ENCODE measurements at regions not wholly inside any gene's neighbourhood (a gene's known extent, or its start where the extent isn't known, plus 50 kb on each side); places are given as distances from the start of the nearest gene placed in this dataset.
"Not testable (repeated sequence)": the region's sequence is repeated elsewhere in the genome, so short reads cannot be mapped to it uniquely, and the experiment has no call there.

- Histone ChIP-seq H3K27me3 (ENCODE audit: control insufficient read depth, insufficient read depth, low read length) (no peaks in the 10 kb centered on the region), H3K4me3 (ENCODE audit: low read depth, low read length) (no peak overlapping the region), H3K36me3 (ENCODE audit: control insufficient read depth, insufficient read depth, low read length) (no peaks in the 10 kb centered on the region)
- no peak for DNase-seq (ENCODE audit: low read depth)
- TF ChIP-seq CTCF (IDR thresholded peaks at IDR 0.05; ENCODE audit: insufficient read depth, low read length, poor library complexity, severe bottlenecking): no peak
These were observed 620.8 kb upstream of the AUTS2 start for GRCh38 chr7:68977385-68978055.

DNA sequence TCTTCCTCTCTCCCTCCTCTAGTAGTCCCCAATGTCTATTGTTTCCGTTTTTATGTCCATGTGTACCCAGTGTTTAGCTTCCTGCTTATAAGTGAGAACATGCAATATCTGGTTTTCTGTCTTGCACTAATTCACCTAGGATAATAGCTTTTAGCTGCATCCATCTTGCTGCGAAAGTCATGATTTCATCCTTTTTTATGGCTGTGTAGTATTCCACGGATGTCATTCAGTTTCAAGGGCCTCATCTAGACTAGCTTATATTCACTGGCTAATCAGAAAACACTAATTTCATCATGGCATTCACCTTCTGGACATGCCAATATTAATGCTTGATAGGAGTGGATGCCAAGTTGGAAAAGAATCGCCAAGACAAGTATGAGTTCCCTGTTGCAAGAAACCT, 619.6 kb upstream of the AUTS2 start:
- TF ChIP-seq CTCF (IDR thresholded peaks at IDR 0.05; ENCODE audit: insufficient read depth, low read length, poor library complexity, severe bottlenecking): no peak
- DNase-seq (ENCODE audit: low read depth): no peak
- Histone ChIP-seq H3K27me3 (ENCODE audit: control insufficient read depth, insufficient read depth, low read length) (no peaks in the 10 kb centered on the region), H3K36me3 (ENCODE audit: control insufficient read depth, insufficient read depth, low read length) (no peaks in the 10 kb centered on the region), H3K4me3 (ENCODE audit: low read depth, low read length) (no peak overlapping the region)

GRCh38 chr7:68980011-68980410, 618.3 kb upstream of the AUTS2 start:
- Histone ChIP-seq H3K36me3 (ENCODE audit: control insufficient read depth, insufficient read depth, low read length) (no peaks in the 10 kb centered on the region), H3K27me3 (ENCODE audit: control insufficient read depth, insufficient read depth, low read length) (no peaks in the 10 kb centered on the region), H3K4me3 (ENCODE audit: low read depth, low read length) (no peak overlapping the region)
- no peak for TF ChIP-seq CTCF (IDR thresholded peaks at IDR 0.05; ENCODE audit: insufficient read depth, low read length, poor library complexity, severe bottlenecking)
- no peak for DNase-seq (ENCODE audit: low read depth)

GRCh38 chr7:68980432-68980831, 617.8 kb upstream of the AUTS2 start:
- not testable (repeated sequence) for H3K36me3 ChIP-seq (ENCODE audit: control insufficient read depth, insufficient read depth, low read length); H3K27me3 ChIP-seq (ENCODE audit: control insufficient read depth, insufficient read depth, low read length); H3K4me3 ChIP-seq (ENCODE audit: low read depth, low read length)
- peak; percentile 49 for DNase-seq (ENCODE audit: low read depth)

GRCh38 chr7:68984306-68984705, 614.0 kb upstream of the AUTS2 start:
- H3K36me3 ChIP-seq (ENCODE audit: control insufficient read depth, insufficient read depth, low read length): no peaks in the 10 kb centered on the region
- no peak for DNase-seq (ENCODE audit: low read depth)
- no peak overlapping the region for H3K4me3 ChIP-seq (ENCODE audit: low read depth, low read length)
- H3K27me3 ChIP-seq (ENCODE audit: control insufficient read depth, insufficient read depth, low read length): no peaks in the 10 kb centered on the region
- no peak for TF ChIP-seq CTCF (IDR thresholded peaks at IDR 0.05; ENCODE audit: insufficient read depth, low read length, poor library complexity, severe bottlenecking)

DNA sequence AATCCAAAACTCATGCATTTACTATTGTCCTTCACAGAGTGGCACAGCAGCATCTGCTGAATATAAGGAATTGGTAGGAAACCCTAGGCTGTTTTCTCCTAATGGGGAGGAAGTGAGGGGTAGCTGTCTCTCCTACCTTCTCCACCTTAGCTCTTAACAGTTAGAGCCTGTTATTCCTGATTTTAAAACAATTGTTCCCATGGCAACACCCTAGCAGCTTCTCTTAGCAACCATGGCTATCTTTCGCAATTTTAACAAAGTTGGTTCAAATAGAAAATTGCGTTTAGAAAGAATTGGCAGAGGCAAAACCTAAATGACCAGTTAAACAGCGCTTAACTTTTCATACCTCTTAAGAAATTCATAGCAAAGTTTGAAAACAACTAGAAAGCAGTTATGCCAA, 603.4 kb upstream of the AUTS2 start:
- no peak for TF ChIP-seq CTCF (IDR thresholded peaks at IDR 0.05; ENCODE audit: insufficient read depth, low read length, poor library complexity, severe bottlenecking)
- H3K27me3 ChIP-seq (ENCODE audit: control insufficient read depth, insufficient read depth, low read length): no peaks in the 10 kb centered on the region
- no peak for DNase-seq (ENCODE audit: low read depth)
- H3K36me3 ChIP-seq (ENCODE audit: control insufficient read depth, insufficient read depth, low read length): no peaks in the 10 kb centered on the region
- H3K4me3 ChIP-seq (ENCODE audit: low read depth, low read length): no peak overlapping the region
